PFSK-1 (cell line): ENCODE measurements at regions not wholly inside any gene's neighbourhood (a gene's known extent, or its start where the extent isn't known, plus 50 kb on each side); places are given as distances from the start of the nearest gene placed in this dataset.

Source experiments
- FOXP2 ChIP-seq: optimal IDR thresholded peaks from 2 replicates; pipeline ENCODE3; 2011; ENCODE audit warnings: borderline replicate concordance, control low read depth, inconsistent platforms; ENCODE audit not compliant: insufficient read depth; ENCODE audit errors: extremely low read length, extremely low read depth
- POLR2AphosphoS5 ChIP-seq: IDR thresholded peaks from 2 replicates; pipeline ENCODE4 v1.6.1; 2012; ENCODE audit warnings: low read depth, mild to moderate bottlenecking, control low read depth, low read length, moderate library complexity
- REST ChIP-seq, 2 experiments: IDR thresholded peaks; 2 replicates each; pipeline versions ENCODE4 v1.6.1 to v1.8.0; 2011 to 2012; ENCODE audit warnings: low read depth in 2 of 2, low read length in 2 of 2, control low read depth in 1 of 2, inconsistent platforms in 1 of 2, mild to moderate bottlenecking in 1 of 2, moderate library complexity in 1 of 2; ENCODE audit not compliant: insufficient read depth in 1 of 2
- SIN3A ChIP-seq: IDR thresholded peaks from 2 replicates; pipeline ENCODE4 v1.6.1; 2012; ENCODE audit warnings: mild to moderate bottlenecking, low read length, moderate library complexity, borderline replicate concordance; ENCODE audit not compliant: insufficient read depth
- TAF1 ChIP-seq: IDR thresholded peaks from 2 replicates; pipeline ENCODE4 v1.6.1; 2012; ENCODE audit warnings: low read length, control low read depth, borderline replicate concordance; ENCODE audit not compliant: insufficient read depth

GRCh38 chr21:38930066-38930465 lies 124.3 kb downstream of the ETS2 start:
- TF ChIP-seq POLR2AphosphoS5 (no peak), REST (IDR thresholded peaks at IDR 0.05; ENCODE audit: insufficient read depth in 1 of 2, low read depth in 2 of 2, low read length in 2 of 2) (no peak), FOXP2 (no peak), TAF1 (no peak), SIN3A (no peak)
